CD4-positive, alpha-beta T cell treated with Interleukin-1 beta for 1 hour (primary cell): ENCODE measurements at regions not wholly inside any gene's neighbourhood (a gene's known extent, or its start where the extent isn't known, plus 50 kb on each side); places are given as distances from the start of the nearest gene placed in this dataset.

Experiments
- DNase-seq, 2 donors: peaks; one replicate each; pipeline ENCODE4 v3.0.0-alpha.2; 2020 to 2022

GRCh38 chr7:138258197-138258559 is 181.9 kb downstream of the AKR1D1 start:
- peak in 1 of 2 donors; percentile 12 for DNase-seq

DNA sequence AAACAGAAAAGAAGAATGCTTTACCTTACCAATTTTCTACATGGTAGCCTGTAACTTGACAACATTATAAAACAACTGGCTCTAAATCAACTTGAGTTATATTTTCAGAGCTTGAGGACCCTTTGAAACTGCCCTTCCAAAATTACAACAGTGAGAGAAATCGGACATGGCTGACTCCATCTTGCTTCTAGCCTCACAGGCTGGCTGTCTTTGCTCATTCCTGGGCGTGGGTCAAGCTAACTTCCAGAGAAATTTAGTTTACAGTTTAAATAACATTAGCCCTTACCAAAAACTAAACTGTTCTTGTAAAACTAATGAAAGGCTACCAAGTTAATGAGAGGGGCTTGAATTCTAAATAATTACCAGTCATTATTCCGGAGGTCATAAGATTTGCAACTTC is 183.4 kb downstream of the AKR1D1 start:
- DNase-seq, result no peak

DNA sequence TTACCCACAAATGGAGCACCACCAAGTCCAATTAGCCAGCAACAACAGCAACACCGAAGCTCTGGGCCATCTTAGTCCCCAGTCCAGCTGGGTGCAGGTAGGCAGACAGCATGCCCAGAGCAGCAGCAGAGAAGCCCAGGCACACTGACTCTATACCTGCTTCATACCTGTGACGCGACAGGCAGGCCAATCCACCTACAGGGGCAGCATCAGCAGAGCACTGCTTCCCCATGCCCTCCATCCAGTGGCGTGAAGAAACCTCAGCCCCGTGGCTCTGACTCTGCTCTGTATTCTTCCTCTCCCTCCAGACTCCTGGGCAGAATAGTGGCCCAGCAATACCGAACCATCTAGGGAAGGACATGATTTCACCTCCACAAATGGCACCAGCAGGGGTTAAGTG is 191.7 kb downstream of the AKR1D1 start:
- DNase-seq, result no peak

DNA sequence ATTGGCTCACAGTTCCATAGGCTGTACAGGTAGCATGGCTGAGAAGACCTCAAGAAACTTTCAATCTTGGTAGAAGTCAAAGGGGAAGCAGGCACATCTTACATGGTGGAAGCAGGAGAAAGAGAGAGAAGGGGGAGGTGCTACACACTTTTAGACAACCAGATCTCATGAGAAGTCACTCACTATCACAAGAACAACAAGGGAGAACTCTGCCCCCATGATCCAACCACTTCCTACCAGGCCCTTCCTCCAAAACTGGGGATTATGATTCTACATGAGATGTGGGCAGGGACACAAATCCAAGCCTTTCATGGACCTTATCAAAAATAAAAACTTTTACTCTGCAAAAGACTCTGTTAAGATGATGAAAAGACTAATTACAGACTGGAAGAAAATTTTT is 183.2 kb upstream of the TRIM24 start:
- no peak for DNase-seq

DNA sequence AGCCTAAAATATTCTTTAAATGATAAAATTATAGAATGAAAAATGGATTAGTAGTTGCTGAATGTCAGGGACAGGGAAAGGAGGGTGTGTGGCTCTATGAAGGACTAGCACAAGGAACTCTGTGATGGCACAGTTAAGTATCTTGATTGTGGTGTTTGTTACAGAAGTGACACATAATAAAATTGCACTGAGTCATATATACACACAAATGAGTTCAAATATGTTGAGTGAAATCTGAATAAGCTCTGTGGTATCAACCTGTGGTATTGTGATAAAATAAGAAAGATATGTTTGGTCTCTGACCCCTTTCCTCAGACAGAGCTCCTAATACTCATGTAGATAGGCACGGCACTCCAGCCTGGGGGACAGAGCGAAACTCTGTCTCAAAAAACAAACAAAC is 181.5 kb upstream of the TRIM24 start:
- DNase-seq, result no peak

DNA sequence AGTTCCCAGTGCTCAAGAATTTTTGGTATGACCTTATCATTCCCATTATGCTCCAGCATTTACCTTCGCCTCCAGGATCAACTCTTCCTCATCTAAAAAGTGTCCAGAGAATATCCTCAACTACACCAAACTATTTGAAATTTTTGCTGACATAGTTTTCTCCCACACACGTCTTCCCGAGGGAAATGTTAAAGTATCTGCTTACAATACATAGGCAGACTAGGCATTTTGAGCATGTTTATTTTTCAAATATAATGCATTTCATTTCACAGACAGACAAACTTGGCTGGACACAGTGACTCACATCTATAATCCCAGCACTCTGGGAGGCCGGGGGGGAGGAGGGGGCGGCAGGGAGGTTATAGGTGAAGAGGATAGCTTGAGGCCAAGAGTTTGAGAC is 177.1 kb upstream of the TRIM24 start:
- no peak for DNase-seq

DNA sequence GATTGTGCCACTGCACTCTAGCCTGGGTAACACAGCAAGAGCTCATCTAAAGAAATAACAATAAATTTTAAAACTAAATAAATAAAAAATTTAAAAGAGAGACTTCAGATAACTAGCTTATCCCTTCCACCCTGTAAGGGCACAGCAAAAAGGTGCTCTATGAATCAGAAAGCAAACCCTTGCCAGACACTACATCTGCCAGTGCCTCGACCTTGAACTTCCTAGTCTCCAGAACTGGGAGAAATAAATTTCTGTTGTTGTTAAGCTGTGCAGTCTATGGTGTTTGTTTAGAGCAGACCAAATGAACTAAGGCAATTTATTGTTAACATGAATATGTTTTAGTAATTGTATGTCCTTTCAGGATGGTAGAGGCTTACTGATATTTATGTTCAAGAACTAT is 174.9 kb upstream of the TRIM24 start:
- DNase-seq, result no peak

GRCh38 chr7:138286846-138287245 is 173.2 kb upstream of the TRIM24 start:
- no peak for DNase-seq

- DNase-seq, result no peak
Observed at GRCh38 chr7:138287549-138287948, 172.5 kb upstream of the TRIM24 start.

- no peak for DNase-seq
Observed at GRCh38 chr7:138289082-138289481, 171.0 kb upstream of the TRIM24 start.

DNA sequence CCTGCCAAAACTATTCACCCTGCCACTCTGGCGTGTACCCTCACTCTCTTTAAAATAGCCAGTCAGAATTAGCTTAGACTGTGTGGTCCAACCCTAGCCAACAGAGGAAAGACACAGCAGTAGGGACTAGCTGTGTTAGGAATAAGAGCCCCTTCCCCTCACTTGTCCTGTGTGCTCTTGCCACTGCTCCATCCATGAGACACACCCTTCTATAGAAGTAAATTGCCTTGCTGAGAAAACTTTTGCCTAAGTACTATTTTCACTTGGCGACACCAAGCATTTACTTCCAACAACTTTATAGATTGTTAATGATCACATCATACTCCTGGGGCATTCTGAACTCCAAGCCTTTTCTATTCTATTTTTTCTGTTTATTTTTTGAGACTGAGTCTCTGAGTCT is 170.2 kb upstream of the TRIM24 start:
- DNase-seq, result no peak

DNA sequence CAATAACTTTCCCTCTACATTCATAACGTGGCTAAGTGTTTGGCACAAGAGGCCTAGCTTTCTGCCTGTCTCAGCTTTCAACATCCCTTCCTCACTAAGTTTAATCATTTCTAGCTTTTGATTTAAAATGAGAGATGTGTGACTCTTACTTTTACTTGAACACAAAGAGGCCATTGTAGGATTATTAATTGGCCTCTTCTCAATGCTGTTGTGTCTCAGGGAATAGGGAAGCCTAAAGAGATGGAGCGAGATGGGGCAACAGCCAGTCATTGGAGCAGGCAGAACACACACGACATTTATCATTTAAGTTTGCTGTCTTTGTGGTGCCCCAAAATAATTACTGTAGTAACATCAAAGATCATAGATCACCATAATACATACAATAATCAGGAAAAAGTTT is 167.1 kb upstream of the TRIM24 start:
- no peak for DNase-seq

GRCh38 chr7:138295049-138295637 is 164.9 kb upstream of the TRIM24 start:
- DNase-seq, result no peak

GRCh38 chr7:138297526-138297925 is 162.5 kb upstream of the TRIM24 start:
- no peak for DNase-seq

GRCh38 chr7:138299066-138299465 is 161.0 kb upstream of the TRIM24 start:
- no peak for DNase-seq

DNA sequence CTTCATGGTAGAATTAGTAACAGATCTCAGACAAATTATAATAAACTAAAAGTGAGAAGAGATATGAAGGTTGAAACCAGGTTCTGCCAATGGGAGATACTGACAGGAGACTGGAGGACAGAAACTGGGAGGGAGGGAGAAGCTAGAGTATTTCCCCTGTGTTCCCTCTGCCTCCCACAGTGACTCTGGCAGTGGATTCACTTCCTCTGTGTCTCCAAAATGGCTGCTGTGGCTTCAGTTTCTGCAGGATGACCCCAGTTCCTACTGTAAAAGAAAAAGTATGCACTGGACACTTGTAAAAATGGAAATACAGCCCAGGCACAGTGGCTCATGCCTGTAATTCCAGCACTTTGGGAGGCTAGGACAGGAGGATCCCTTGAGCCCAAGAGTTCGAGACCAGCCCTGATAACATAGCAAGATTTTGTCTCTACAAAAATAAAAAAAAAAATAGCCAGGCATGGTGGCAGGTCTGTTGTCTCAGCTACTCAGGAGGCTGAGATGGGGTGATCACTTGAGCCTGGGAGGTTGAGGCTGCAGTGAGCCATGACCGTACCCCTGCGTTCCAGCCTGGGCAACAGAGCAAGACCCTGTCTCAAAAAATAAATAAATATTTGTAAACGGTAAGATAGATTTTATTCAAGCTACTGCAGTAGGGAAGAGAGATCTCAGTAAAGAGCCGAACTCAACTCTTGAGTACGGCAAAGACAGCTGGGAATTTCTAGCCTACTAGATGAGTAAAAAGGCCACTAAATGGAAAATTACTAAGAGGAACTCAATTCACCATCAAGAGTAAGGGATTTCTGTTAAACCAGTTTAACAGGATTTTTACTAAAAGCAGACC is 156.6 kb upstream of the TRIM24 start:
- DNase-seq, result no peak

DNA sequence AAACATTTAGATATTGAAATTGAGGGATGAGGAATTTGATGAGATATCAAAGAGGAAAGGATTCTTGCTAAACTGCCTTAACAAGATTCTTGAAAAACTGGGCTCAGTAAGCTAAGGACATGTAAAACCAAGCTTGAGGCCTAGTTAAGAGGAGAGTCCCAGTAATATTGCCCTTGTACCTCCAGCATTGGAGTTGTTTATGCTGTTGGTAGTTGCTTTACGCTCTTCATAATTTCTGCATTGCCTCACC is 156.1 kb upstream of the TRIM24 start:
- DNase-seq, result no peak

DNA sequence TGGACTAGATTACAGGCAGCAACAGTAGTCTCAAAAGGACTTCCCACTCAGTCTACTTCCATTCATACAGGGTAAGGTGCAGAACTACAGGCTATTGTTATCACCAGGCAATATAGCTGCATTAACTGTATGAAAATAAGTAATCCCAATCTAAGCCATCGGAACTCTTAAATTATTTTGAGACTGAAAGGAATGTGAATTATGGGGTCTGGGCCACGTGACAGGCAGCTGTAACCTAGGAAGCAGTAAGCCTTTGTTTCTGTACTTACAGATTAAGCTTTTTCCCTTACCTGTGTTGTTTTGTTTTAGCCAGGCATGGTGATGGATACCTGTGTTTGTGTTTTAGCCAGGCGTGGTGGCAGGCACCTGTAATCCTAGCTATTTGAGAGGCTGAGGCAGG is 152.4 kb upstream of the TRIM24 start:
- no peak for DNase-seq

DNA sequence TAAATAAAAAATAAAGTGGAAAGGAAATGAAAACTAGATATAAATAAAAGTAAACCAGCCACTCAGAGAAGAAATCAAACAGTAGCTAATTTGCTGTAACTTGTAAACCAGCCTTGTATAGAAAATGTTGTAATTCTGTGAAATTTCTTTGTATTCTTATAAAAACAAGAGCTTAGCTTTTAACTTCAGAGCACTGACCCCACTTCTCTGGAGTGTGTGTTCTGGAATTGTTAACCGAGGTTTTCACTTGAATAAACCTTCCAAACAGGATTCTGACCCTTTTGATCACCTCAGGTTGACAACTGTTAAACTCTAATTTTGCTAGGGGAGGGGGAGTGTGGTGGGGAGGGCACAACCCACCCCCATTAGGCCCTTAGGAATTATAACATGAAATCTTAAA is 151.9 kb upstream of the TRIM24 start:
- no peak for DNase-seq

DNA sequence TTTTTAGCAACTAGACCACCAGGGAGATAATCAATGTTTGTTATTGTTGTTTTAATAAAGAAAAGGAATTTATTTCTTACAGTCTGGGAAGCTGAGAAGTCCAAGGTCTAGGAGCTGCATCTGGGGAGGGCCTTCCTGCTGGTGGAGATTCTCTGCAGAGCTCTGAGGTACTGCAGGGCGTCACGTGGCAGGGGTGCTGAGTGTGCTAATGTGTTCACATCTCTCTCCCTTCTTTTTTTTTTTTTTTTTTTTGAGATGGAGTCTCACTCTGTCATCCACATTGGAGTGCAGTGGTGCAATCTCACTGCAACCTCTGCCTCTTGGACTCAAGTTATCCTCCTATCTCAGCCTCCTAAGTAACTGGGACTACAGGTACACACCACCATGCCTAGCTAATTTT is 150.9 kb upstream of the TRIM24 start:
- no peak for DNase-seq

GRCh38 chr7:138313829-138314178 is 146.3 kb upstream of the TRIM24 start:
- DNase-seq, result no peak

DNA sequence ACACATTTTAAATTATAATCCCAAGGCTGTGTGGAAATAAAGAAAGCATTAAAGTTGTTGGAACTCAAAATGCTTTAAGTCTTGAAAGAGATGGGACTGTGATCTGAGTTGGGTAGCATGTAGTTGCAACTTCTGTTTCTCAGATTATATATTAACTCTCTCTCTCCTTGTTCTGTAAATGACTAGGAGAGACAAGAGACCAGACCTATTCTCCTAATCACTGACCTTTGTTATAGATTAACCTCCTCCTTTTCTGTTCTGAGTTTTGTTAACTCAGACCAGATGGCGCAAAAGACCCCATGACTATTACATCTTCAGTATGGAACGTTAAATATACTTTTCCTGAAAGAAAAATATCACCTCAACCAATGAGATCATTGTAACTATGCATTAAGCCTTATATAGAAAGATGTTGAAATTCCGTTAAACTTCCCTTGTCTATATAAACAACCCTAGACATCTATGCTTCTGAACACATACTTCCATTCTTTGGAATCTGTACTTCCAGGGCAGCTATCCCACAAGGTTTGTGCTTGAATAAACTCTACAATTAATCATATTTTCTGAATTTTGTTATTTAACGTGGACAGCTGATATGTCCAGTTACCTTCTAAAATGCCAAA is 143.5 kb upstream of the TRIM24 start:
- no peak for DNase-seq

GRCh38 chr7:138317044-138317596 is 142.9 kb upstream of the TRIM24 start:
- no peak for DNase-seq

GRCh38 chr7:138324941-138325340 is 135.1 kb upstream of the TRIM24 start:
- DNase-seq, result no peak

DNA sequence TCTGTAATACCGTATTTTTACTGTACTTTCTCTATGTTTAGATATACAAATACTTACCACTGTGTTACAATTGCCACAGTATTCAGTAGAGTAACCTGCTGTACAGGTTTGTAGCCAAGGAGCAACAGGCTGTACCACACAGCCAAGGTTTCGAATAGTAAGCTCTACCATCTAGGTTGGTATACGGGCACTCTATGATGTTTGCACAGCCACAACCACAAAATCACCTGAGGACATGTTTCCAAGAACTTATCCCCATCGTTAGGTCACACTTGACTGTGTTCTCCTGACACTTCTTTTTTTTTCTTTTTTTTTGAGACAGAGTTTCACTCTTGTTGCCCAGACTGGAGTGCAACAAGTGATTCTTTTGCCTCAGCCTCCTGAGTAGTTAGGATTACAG is 134.6 kb upstream of the TRIM24 start:
- no peak for DNase-seq
